GM19438 (cell line): ENCODE measurements at regions not wholly inside any gene's neighbourhood (a gene's known extent, or its start where the extent isn't known, plus 50 kb on each side); places are given as distances from the start of the nearest gene placed in this dataset.

ENCODE experiments used
- ATAC-seq: cut with Tn5 transposase; IDR thresholded peaks from one replicate; pipeline ENCODE4 v1.9.1; 2021; ENCODE audit warnings: low read depth; ENCODE audit not compliant: unreplicated experiment

DNA sequence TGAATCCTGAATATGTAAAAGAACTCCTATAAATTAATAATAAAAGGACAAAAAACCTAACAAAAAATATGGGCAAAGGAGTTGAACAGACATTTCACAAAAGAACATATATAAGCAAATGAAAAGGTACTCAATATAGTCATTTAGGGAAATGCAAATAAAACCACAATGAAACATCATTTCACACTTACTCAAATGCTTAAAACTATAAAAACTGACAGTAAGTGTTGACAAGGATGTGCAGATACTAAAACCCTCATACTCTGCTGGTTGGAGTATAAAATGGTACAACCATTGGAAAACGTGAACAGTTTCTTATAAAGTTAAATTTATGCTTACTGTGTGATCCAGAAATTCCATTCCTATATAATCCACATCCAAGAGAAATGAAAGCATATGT, 247.1 kb downstream of the GXYLT1 start:
- no peak for ATAC-seq

DNA sequence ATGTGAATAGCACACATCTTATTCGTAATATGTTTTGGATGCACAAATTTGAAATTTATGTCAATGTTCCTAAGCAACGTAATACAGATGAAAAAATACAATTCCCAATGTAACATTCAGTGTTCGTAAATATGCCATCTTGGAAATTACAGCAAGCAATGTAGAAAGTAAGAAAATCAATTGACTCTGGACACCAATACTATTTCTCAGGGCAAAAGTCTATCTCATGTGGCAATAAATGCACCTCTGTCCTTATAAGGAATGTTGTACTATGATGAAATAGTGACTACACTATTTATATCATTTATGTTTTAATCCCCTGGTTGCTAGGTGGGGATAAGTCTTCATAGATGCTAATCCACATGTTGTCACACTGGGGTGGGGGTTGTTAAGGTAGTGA, 251.2 kb downstream of the GXYLT1 start:
- no peak for ATAC-seq

DNA sequence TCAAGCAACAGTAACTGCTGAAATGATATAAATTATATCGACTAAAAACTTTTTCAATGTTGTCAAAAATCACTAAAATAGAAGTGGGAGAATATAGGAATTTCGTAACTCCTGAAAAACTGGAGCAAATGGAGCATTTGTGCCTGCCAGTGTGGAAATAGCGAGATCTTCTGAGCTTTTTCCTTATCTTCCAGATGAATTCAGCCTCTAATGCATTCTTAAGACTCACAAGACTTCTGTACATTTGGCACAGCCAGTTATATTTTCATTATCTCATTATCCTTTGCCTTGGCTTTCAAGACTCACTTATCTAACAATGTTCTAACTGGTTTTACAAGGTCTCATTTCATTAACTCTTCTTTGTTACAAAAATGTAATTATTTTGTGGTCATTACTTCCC, 252.4 kb downstream of the GXYLT1 start:
- no peak for ATAC-seq

DNA sequence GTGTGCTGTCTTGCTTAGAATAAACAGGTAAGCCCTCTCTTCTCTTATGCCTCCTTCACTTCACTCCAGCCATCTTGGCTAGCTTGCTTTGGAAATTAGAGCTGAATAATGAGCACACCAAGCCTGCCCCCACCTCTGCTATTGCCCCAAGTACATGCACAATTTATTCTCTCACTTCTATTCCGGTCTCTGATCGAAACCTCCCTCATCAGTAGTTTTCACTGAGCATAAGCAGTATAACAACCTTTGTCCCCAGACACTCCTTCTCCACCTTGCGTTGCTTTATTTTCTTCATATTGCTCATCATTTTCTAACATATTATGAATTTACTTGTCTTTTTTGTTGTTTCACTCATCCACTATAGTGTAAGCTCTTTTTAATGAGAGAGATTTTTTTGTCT, 253.4 kb downstream of the GXYLT1 start:
- no peak for ATAC-seq

DNA sequence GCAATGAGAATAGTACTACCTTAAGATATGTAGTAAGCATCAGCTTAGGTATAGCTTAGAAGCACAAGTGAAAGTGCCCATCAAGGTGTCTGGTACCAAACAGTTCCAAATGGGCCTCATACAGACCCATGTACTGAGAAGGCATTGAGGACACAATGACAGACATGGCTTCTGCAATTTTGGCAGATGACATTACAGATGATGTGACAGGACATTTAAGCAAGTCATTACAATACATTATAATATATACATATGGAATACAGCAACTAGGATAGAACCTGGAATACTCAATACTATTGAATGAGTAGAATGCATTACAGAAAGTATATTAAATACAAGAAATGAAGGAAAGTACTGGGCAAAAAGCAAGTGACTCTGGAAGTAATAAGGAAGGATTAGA, 256.4 kb downstream of the GXYLT1 start:
- no peak for ATAC-seq

DNA sequence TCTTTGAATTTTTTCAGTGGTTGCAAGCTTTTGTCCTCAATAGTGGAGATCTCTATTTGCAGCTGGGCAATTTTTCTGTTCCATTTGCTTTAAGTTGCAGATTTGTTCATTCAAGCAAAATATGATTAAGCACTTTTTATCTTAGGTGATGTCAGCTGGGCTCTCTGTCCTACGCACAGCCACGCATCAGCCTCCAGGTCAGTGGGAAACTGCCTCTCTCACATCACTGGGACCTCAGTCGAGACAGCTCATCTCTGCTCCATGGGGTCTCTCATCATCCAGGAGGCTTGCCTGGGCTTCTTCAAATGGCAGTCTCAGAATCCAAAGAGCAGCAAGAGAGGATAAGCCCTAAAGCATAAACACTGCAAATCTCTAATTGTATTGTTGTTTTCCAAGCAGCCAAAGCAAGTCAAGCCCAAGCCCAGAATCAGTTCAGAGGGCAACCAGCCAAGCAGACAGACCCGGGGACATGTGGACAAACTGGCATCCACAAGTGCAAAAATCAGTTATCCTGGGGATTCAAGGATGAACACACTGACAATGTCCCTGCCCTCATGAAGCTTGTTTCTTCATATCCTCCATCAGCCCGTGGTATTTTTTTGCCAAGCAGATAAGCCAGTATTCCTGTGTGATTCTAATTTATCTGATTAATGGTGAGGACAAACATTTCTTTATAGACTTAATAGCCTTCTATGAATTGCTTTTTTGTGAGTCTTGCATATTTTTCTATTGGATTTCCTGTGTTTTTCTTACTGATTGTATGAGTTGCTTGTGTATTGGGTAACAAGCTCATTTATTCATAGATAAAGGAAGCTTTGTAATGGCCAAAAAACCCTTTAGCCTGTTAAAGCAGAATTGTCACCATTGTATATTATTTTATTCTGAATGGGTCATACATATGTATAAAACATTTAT, 262.5 kb downstream of the GXYLT1 start:
- no peak for ATAC-seq

DNA sequence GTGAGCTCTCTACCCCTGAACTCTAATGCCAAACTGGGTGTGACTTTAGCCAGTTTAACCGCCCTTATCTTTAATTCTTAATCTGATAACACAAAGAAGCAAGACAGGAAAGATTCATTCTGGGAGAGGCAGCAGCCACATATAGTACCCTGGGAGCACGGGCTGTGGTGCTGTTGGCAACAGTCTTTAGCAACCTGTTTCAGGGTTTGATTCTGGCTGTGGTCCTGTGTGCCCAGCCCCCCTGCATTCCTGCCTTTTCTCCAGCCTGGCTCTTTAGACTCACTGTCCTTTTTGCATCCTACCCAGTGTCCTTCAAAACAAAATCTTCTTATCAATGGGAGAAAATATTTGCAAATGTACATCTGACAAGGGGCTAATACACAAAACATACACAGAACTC, 275.2 kb downstream of the GXYLT1 start:
- no peak for ATAC-seq

DNA sequence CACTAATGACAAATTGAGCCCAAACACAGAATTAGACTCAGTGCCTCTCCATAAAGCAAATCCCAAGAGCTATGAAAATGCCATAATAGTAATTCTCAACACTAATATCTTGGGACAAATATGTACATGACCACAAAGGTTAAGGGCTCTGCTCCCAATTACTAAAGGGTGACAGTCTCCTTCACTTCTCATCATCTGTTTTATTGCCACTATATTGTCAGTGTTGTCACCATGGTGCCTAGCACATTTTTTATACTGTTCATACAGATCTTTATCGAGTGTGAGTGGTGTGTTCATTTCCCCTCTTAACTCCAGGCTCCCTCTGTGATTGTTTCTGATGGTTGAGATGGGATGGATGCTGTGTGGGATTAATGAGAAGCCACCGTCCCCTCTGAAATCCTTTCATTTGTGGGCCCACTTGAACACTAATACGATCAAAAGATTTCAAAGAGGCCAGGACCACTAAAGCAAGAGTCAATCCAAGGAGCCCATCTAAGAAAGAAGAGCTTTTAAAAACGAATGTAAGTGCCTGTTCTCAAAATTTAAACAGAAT, 277.7 kb downstream of the GXYLT1 start:
- no peak for ATAC-seq

DNA sequence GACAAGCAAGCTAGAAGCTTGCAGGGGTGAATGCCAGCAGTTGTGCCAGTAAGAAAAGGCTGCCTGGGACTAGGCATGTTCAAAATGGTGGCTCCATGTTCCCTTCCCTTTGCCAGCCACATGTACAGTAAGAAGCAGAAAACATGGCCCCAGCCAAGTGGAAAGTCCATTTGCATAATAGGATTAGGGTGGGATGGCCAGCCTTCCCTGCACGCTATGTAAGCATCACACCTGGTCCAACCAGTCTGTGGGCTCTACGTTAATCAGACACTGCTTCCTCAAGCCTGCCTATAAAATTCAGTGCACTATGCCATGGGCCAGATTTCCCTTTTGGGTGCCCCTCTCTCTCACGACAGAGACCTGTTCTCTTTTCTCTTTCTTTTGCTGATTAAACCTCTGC, 288.4 kb downstream of the GXYLT1 start:
- ATAC-seq: no peak

DNA sequence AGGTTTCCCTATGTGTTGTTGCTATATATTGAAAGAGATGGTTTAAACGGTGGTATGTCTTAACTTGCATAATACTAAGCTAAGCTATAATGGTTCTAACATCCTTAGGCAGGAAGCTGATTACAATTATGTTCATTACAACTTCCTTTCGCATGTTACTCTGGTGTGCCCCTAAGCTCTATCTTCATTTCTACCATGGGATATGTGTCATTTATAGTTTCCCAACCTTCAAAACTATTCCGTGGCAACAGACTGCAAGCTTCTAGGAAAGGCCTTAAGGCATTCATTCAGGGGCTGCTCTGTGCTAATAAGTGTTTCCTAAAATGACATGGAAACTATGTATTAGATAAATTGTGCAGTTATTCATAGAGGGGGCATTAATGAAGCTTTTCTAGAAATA, 294.6 kb downstream of the GXYLT1 start:
- no peak for ATAC-seq

DNA sequence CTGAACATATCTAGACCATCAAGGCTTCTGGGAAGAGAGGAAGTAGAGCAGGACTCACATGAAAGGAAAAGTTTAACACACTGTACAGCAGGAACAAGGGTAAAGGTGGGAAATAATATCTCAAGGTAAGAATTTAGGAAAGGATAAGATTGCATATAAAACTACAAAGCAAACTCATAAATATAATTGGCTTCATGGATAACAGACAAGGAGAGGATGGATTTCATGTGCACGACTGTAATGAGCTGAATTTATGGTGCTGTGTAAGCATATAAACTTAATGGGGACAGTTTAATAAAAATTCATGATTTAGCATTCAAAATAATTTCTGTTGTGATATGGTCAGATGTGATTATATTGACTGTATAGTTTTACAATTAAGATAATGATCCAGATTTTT, 298.0 kb downstream of the GXYLT1 start:
- ATAC-seq: no peak

DNA sequence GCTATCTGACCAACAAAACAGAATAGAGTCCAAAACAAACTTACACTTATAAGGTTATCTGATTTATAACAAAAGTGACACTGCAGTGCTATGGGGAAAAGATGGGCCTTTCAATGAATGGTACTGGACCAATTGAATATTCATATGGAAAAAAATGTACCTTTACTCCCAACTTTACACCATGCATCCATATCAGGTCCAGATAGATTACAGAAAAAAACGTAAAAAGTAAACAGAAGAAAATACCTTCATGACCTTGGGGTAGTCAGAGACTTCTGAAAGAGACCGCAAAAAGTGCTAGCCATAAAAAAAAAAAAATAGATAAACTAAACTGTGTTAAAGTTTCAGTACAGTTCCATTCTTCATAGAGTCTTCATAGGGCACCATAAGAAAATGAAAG, 308.3 kb downstream of the GXYLT1 start:
- ATAC-seq: no peak

DNA sequence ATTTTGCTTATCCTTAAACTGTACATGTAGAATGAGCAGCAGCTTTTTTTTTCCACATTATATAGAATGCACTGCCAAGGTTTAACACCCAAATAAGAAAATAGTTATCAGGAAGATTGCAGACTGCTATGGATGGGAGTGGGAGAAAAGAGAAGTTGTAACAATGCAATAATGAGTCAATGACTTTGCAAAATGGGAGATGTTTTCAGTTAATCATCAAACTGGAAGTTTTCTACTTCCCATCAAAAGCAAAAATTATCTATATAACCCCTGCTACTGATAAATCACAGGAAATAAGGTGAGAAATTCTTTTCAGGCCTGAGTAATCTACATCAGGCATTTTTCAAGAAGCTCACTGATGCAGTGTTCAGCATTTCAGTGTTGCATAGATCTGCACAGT, 309.1 kb downstream of the GXYLT1 start:
- ATAC-seq: no peak

DNA sequence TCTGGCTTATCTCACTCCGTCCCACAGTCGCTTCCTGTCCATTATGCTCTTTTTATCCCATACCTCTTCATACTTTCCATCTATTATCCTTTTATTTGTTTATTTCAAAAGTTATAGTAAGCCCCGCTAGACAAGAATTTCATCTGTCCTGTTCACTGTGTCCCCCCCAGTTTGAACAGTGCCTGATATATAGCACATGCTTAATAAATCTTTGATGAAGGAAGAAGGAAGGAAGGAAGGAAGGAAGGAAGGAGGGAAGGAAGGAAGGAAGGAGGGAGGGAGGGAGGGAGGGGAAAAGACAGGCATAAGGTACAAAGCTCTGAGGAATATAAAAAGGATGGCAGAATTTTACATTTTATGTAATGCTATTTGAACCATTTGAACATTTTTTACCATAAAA, 324.7 kb downstream of the GXYLT1 start:
- no peak for ATAC-seq

DNA sequence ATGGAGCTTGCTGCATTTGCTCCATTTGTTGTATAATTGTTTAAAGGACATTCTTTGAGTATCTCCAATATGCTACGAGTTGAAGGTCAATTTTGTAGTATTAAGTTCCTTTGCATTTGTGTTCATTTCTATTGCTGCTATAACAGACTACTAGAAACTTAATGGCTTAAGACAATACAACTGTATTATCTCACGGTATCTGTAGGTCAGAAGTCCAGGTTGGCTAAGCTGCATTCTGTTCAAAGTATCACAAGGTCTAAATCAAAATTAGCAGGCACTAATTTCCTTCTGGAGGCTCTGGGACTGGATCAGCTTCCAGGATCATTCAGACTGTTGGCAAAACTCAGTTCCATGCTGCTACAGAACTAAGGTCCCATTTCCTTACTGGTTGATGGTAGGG, 340.6 kb downstream of the GXYLT1 start:
- ATAC-seq: no peak

DNA sequence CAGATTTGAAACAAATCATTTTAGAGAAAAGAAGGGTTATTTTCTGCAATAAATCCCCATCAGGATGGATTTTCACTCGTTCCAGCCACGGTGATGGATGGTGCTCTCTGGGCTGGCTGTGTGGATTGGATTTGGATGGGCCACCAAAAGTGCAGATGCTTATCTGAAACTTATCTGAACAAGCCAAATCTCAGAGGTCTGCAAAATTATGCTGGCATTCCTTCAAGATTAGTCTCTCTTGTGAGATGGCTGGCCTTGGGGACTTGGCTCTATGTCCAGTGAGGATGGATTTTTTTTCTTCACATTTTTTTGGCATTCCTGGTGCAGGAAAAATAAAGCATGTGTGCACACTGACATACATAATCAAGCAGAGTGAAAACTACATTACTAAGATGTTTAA, 341.9 kb downstream of the GXYLT1 start:
- no peak for ATAC-seq

DNA sequence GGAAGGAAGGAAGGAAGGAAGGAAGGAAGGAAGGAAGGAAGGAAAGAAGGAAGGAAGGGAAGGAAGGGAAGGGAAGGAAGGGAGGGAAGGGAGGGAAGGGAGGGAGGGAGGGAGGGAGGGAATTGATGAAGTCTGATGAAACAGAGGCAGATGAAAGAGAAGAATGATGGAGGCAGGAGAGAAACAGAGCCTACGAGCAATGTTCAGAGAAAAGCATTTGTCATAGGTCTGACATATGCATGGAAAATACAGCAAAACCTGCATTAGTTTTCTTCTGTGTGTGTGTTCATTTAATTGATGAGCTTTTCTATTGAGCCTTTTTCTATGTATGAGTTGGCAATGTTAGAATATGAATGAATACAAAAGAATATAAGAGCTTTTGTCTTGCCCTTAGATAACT, 343.4 kb downstream of the GXYLT1 start:
- ATAC-seq: no peak

DNA sequence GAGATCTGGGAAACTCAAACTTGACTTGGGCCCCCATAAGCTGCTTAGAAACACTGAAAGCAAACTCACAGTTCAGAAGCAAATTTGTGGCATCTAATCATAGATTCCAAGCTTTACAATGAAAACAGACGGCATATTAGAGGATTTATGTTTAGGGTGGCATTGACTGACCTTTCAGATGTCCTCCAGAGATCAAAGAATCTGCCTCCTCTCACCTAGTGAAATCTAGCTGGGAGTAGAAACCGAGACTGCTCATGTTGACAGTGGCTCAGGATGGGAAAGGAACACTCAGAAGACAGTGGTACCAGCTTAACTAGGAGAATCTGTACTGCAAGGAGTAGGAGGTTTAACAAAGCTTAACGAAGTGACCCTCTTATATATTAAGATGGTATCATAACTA, 345.0 kb downstream of the GXYLT1 start:
- no peak for ATAC-seq

DNA sequence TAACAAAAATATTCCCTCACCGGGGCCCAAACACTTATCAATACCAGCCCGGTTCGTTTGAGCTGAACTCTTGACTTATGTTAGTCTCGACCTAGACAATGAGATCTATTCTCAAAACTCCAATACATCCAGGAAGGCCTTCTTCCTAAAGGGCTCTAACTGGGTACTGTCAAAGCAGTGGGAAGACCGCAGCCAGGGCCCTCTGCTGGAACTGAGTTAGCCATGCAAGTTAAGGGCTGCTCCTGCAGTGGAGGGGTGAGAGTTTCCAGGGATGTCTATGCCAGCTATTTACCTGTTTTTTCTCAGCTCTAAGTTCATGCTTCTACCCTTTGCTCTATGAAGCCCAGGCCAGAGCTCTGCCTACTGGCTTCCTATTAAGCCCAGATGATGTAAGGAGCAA, 348.8 kb downstream of the GXYLT1 start:
- ATAC-seq: no peak

DNA sequence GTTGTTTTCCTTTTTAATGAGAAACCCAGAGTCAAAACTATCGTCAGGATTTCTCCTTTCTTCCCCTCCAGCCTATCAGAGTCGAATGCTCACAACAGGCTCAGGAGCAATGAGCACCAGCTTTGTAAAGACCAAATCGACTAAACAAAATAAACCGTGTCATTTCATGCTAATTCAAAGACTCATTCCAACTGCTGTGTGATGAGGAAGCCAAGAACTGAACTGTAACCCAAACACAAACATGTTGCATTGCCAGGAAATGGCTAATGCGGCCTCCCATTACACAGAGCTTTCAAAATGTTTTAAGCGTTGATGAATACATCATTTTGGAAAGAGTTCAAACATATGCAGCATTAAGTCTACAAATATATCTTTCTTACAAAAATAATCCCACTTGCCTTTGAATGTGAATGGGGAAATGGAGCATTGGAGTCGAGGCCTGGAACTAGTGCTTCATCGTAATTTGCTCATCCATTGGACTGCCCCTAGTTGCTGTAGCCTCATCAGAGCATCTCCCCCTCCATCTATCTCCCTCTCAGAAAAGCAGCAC, 349.5 kb downstream of the GXYLT1 start:
- ATAC-seq: no peak

DNA sequence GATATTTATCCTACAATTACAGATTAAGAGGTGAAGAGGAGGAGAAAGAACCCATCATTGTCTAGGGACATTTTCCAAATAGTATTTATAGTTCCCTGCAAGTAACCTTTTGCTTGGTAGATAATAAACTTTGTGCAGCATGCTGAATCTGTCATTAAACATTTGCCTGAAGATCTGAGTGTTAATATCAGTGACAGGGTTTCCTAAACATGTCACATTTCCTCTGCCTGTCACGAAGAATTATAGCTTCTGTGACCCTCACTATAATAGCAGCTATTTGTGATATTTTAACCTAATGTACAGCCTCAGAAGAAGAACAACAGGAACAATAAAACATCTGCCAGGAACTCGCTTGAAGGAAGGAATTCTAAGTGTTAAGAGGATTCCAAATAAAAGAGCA, 350.3 kb downstream of the GXYLT1 start:
- ATAC-seq: no peak

DNA sequence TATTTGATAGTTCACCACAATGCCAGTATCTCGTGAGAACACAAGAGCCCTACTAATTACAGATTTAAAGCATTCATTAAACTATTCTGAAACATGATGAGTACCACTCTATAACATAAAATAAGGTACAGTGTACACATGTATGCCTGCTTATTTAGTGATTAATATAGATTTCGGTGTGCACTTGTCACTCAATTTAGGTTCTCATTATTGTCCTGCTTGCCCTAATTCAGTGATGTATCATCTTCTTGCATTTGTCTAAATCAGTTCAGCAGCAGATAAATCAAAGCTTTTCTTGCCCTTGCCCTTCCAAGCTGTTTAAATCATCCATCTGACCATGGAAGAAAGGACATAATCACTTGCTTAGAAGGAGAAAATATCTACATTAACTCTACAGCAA, 359.7 kb downstream of the GXYLT1 start:
- no peak for ATAC-seq
